ENCODE measurements at regions not wholly inside any gene's neighbourhood (a gene's known extent, or its start where the extent isn't known, plus 50 kb on each side); places are given as distances from the start of the nearest gene placed in this dataset.

DNA sequence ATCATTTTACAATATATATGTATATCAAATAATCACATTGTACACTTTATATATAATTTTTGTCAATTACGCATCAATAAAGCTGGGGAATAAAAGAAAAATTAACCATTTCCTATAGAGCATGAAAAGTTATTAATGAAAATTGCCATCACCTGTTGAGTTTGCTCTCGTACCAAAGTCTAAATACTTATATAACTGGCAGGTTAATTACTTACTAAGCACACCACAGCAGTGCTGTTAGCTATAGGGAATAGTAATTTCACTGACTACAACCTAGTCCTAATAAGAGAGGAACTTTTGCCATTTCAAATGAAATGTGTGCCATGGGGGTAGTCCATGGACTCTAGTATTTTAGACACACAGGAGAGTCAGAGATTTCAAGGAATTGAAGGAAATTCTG is 176.9 kb upstream of the COL1A2 start:
- TF ChIP-seq POLR2A (IDR thresholded peaks at IDR 0.05) = no peak
- TF ChIP-seq, protein P1, sequence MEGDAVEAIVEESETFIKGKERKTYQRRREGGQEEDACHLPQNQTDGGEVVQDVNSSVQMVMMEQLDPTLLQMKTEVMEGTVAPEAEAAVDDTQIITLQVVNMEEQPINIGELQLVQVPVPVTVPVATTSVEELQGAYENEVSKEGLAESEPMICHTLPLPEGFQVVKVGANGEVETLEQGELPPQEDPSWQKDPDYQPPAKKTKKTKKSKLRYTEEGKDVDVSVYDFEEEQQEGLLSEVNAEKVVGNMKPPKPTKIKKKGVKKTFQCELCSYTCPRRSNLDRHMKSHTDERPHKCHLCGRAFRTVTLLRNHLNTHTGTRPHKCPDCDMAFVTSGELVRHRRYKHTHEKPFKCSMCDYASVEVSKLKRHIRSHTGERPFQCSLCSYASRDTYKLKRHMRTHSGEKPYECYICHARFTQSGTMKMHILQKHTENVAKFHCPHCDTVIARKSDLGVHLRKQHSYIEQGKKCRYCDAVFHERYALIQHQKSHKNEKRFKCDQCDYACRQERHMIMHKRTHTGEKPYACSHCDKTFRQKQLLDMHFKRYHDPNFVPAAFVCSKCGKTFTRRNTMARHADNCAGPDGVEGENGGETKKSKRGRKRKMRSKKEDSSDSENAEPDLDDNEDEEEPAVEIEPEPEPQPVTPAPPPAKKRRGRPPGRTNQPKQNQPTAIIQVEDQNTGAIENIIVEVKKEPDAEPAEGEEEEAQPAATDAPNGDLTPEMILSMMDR (IDR thresholded peaks at IDR 0.05) = no peak
